IPS-15b (cell line): ENCODE measurements at regions not wholly inside any gene's neighbourhood (a gene's known extent, or its start where the extent isn't known, plus 50 kb on each side); places are given as distances from the start of the nearest gene placed in this dataset.

Source experiments
- H3K27me3 ChIP-seq: one replicate; pipeline ENCODE4 v1.6.1; 2013; ENCODE audit warnings: low read length; ENCODE audit not compliant: control insufficient read depth, insufficient read depth
- H3K36me3 ChIP-seq: one replicate; pipeline ENCODE4 v1.6.1; 2013; ENCODE audit warnings: low read length; ENCODE audit not compliant: control insufficient read depth, insufficient read depth
- H3K4me1 ChIP-seq: one replicate; pipeline ENCODE4 v1.6.1; 2013; ENCODE audit warnings: mild to moderate bottlenecking, low read length; ENCODE audit not compliant: control insufficient read depth, insufficient read depth
- H3K4me3 ChIP-seq: one replicate; pipeline ENCODE4 v1.5.1; 2013; ENCODE audit warnings: low read depth, low read length
- H3K9ac ChIP-seq: one replicate; pipeline ENCODE4 v1.6.1; 2013; ENCODE audit warnings: low read depth, mild to moderate bottlenecking, low read length
- H3K9me3 ChIP-seq: one replicate; pipeline ENCODE4 v1.6.1; 2013; ENCODE audit warnings: mild to moderate bottlenecking, low read length; ENCODE audit not compliant: control insufficient read depth, insufficient read depth

- Histone ChIP-seq H3K9ac (no peak overlapping the region), H3K36me3 (no peaks in the 10 kb centered on the region), H3K4me3 (no peak overlapping the region), H3K27me3 (no peaks in the 10 kb centered on the region), H3K9me3 (no peaks in the 10 kb centered on the region), H3K4me1 (no peaks in the 10 kb centered on the region)
These were observed 154.8 kb upstream of the RAB4A start for GRCh38 chr1:229116114-229116513.

- Histone ChIP-seq H3K9ac (no peak overlapping the region), H3K36me3 (no peaks in the 10 kb centered on the region), H3K27me3 (no peaks in the 10 kb centered on the region), H3K4me1 (no peaks in the 10 kb centered on the region), H3K4me3 (no peak overlapping the region), H3K9me3 (no peaks in the 10 kb centered on the region)
These were observed 153.1 kb upstream of the RAB4A start for GRCh38 chr1:229117664-229118300.

- Histone ChIP-seq H3K9me3 (no peaks in the 10 kb centered on the region), H3K27me3 (no peaks in the 10 kb centered on the region), H3K4me1 (no peaks in the 10 kb centered on the region), H3K36me3 (no peaks in the 10 kb centered on the region), H3K4me3 (no peak overlapping the region), H3K9ac (no peak overlapping the region)
These were observed 152.3 kb upstream of the RAB4A start for GRCh38 chr1:229118477-229119061.

- Histone ChIP-seq H3K9me3 (no peaks in the 10 kb centered on the region), H3K4me3 (no peak overlapping the region), H3K4me1 (no peaks in the 10 kb centered on the region), H3K36me3 (no peaks in the 10 kb centered on the region), H3K9ac (no peak overlapping the region), H3K27me3 (no peaks in the 10 kb centered on the region)
These were observed 151.8 kb upstream of the RAB4A start for GRCh38 chr1:229119161-229119560.

GRCh38 chr1:229119876-229120275 lies 151.0 kb upstream of the RAB4A start:
- Histone ChIP-seq H3K4me1 (no peaks in the 10 kb centered on the region), H3K9ac (no peak overlapping the region), H3K4me3 (no peak overlapping the region), H3K9me3 (no peaks in the 10 kb centered on the region), H3K36me3 (no peaks in the 10 kb centered on the region), H3K27me3 (no peaks in the 10 kb centered on the region)

GRCh38 chr1:229121845-229122436 lies 149.0 kb upstream of the RAB4A start:
- Histone ChIP-seq H3K4me3 (no peak overlapping the region), H3K9ac (no peak overlapping the region), H3K9me3 (no peaks in the 10 kb centered on the region), H3K4me1 (no peaks in the 10 kb centered on the region), H3K27me3 (no peaks in the 10 kb centered on the region), H3K36me3 (no peaks in the 10 kb centered on the region)

GRCh38 chr1:229122606-229123005 lies 148.3 kb upstream of the RAB4A start:
- Histone ChIP-seq H3K4me3 (no peak overlapping the region), H3K9ac (no peak overlapping the region), H3K4me1 (no peaks in the 10 kb centered on the region), H3K27me3 (no peaks in the 10 kb centered on the region), H3K36me3 (no peaks in the 10 kb centered on the region), H3K9me3 (no peaks in the 10 kb centered on the region)

- no peaks in the 10 kb centered on the region for H3K4me1 ChIP-seq
- no peak overlapping the region for H3K9ac ChIP-seq
- H3K9me3 ChIP-seq = no peaks in the 10 kb centered on the region
- H3K36me3 ChIP-seq = no peaks in the 10 kb centered on the region
- H3K4me3 ChIP-seq = no peak overlapping the region
- no peaks in the 10 kb centered on the region for H3K27me3 ChIP-seq
These were observed 146.8 kb upstream of the RAB4A start for GRCh38 chr1:229124116-229124515.

- no peaks in the 10 kb centered on the region for H3K9me3 ChIP-seq
- no peak overlapping the region for H3K9ac ChIP-seq
- no peaks in the 10 kb centered on the region for H3K36me3 ChIP-seq
- no peak overlapping the region for H3K4me3 ChIP-seq
- H3K27me3 ChIP-seq = no peaks in the 10 kb centered on the region
- H3K4me1 ChIP-seq = no peaks in the 10 kb centered on the region
These were observed 146.3 kb upstream of the RAB4A start for GRCh38 chr1:229124520-229125124.

- no peaks in the 10 kb centered on the region for H3K4me1 ChIP-seq
- H3K36me3 ChIP-seq = no peaks in the 10 kb centered on the region
- no peak overlapping the region for H3K4me3 ChIP-seq
- H3K9me3 ChIP-seq = no peaks in the 10 kb centered on the region
- no peak overlapping the region for H3K9ac ChIP-seq
- H3K27me3 ChIP-seq = no peaks in the 10 kb centered on the region
These were observed 143.6 kb upstream of the RAB4A start for GRCh38 chr1:229127301-229127700.

- no peak overlapping the region for H3K9ac ChIP-seq
- no peaks in the 10 kb centered on the region for H3K4me1 ChIP-seq
- H3K9me3 ChIP-seq = no peaks in the 10 kb centered on the region
- no peaks in the 10 kb centered on the region for H3K27me3 ChIP-seq
- H3K36me3 ChIP-seq = no peaks in the 10 kb centered on the region
- no peak overlapping the region for H3K4me3 ChIP-seq
These were observed 142.8 kb upstream of the RAB4A start for GRCh38 chr1:229128066-229128608.
